Endothelial cell of umbilical vein (primary cell): ENCODE measurements at regions not wholly inside any gene's neighbourhood (a gene's known extent, or its start where the extent isn't known, plus 50 kb on each side); places are given as distances from the start of the nearest gene placed in this dataset.

Experiments
- FOS ChIP-seq: IDR thresholded peaks from 2 replicates; pipeline ENCODE4 v1.6.1; 2011; ENCODE audit warnings: mild to moderate bottlenecking, low read length, moderate library complexity, borderline replicate concordance; ENCODE audit not compliant: insufficient read depth
- POLR2A ChIP-seq: IDR thresholded peaks from 2 replicates; pipeline ENCODE4 v1.6.1; 2012; ENCODE audit warnings: low read depth, mild to moderate bottlenecking, control low read depth, low read length
- TF ChIP-seq, protein P1 (sequence below), 2 donors: IDR thresholded peaks; 1 replicate in 1 of 2; 2 replicates in 1 of 2; pipeline ENCODE4 v1.5.1; 2011; ENCODE audit warnings: low read length in 2 of 2, mild to moderate bottlenecking in 2 of 2, moderate library complexity in 2 of 2, control low read depth in 1 of 2, inconsistent platforms in 1 of 2, low read depth in 1 of 2; ENCODE audit not compliant: insufficient read depth in 1 of 2; ENCODE audit errors: extremely low read depth in 1 of 2

DNA sequence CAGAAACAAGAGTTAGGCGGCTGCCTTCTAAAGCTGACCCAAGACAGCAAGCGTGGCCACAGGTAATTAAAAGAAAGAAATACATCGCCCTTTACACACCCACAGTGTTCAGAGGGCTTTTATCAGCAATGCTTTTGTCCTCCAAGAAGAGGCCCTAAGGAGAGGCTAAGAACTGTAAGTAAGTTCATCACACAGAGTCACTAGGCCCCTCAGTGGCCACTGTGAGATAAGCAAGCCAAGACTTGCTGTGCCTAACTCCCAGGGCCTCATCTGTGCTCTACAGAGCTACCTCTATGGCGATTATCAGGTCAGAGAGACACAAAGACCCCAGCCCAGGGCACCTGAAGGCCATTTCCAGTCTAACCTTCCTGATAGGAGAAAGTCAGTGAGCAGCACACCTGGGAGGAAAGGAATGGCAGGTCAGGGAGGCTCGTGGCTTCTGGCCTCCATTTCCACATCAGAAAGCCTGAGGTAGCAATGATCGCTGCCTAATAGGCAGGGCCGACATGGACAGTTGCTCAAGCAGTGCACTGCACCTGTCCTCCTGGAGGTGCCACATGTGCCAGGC is 545.2 kb upstream of the CDH11 start:
- TF ChIP-seq POLR2A (no peak), FOS (no peak)
- TF ChIP-seq, protein P1, sequence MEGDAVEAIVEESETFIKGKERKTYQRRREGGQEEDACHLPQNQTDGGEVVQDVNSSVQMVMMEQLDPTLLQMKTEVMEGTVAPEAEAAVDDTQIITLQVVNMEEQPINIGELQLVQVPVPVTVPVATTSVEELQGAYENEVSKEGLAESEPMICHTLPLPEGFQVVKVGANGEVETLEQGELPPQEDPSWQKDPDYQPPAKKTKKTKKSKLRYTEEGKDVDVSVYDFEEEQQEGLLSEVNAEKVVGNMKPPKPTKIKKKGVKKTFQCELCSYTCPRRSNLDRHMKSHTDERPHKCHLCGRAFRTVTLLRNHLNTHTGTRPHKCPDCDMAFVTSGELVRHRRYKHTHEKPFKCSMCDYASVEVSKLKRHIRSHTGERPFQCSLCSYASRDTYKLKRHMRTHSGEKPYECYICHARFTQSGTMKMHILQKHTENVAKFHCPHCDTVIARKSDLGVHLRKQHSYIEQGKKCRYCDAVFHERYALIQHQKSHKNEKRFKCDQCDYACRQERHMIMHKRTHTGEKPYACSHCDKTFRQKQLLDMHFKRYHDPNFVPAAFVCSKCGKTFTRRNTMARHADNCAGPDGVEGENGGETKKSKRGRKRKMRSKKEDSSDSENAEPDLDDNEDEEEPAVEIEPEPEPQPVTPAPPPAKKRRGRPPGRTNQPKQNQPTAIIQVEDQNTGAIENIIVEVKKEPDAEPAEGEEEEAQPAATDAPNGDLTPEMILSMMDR (IDR thresholded peaks at IDR 0.05; ENCODE audit: extremely low read depth in 1 of 2, insufficient read depth in 1 of 2, low read depth in 1 of 2, low read length in 2 of 2) = no peak
